Caco-2 (cell line): ENCODE measurements at regions not wholly inside any gene's neighbourhood (a gene's known extent, or its start where the extent isn't known, plus 50 kb on each side); places are given as distances from the start of the nearest gene placed in this dataset.

ENCODE experiments used
- BruUV-seq: library from RNA; stranded (reverse); fragments of 400-500 nt; replicated peaks from 2 replicates; lab custom pipeline; 2021; lab: Mats Ljungman, UMichigan
- CTCF ChIA-PET: fragments of 300-600 bp; sonication (Branson Sonifier 250); formaldehyde crosslinking; loops from one replicate; lab custom pipeline; 2022; ENCODE audit warnings: antibody characterized with exemption; lab: Charles Lee
- POLR2A ChIA-PET: fragments of 300-600 bp; sonication (Branson Sonifier 250); formaldehyde crosslinking; loops from one replicate; lab custom pipeline; 2022; ENCODE audit warnings: antibody characterized with exemption; lab: Charles Lee
- DNase-seq, 2 experiments: peaks; one replicate each; pipeline versions ENCODE4 v3.0.0 to v3.0.0-alpha.2; 2020 to 2022
- H3K27me3 ChIP-seq: replicated peaks from 2 replicates; pipeline ENCODE4 v1.6.0; 2011; ENCODE audit warnings: low read length; ENCODE audit not compliant: control insufficient read depth, insufficient read depth
- H3K36me3 ChIP-seq: 2 replicates; pipeline ENCODE4 v1.5.1; 2011; ENCODE audit warnings: low read length; ENCODE audit not compliant: control insufficient read depth, insufficient read depth
- H3K4me1 ChIP-seq: fragments of 250-450 bp; sonication (Bioruptor Pico); 2 replicates; pipeline ENCODE4 v1.5.1; 2020; ENCODE audit warnings: mild to moderate bottlenecking
- H3K4me3 ChIP-seq: 2 replicates; pipeline ENCODE4 v1.5.1; 2011; ENCODE audit warnings: low read depth, mild to moderate bottlenecking, control low read depth, low read length
- H3K9me3 ChIP-seq: fragments of 250-450 bp; sonication (Bioruptor Pico); 2 replicates; pipeline ENCODE4 v1.5.1; 2020; ENCODE audit warnings: mild to moderate bottlenecking, moderate library complexity
- H3K27ac Mint-ChIP-seq: one replicate; pipeline ENCODE4 v1.8.0; 2022; ENCODE audit warnings: mixed read lengths; ENCODE audit not compliant: unreplicated experiment
- H3K27me3 Mint-ChIP-seq: one replicate; pipeline ENCODE4 v1.8.0; 2022; ENCODE audit warnings: mixed read lengths; ENCODE audit not compliant: insufficient read depth, unreplicated experiment
- H3K36me3 Mint-ChIP-seq: one replicate; pipeline ENCODE4 v1.8.0; 2022; ENCODE audit warnings: mild to moderate bottlenecking, mixed read lengths; ENCODE audit not compliant: insufficient read depth, unreplicated experiment
- H3K4me1 Mint-ChIP-seq: one replicate; pipeline ENCODE4 v1.8.0; 2022; ENCODE audit warnings: low read depth, mixed read lengths; ENCODE audit not compliant: unreplicated experiment
- H3K4me3 Mint-ChIP-seq: one replicate; pipeline ENCODE4 v1.8.0; 2022; ENCODE audit warnings: mild to moderate bottlenecking, moderate library complexity, mixed read lengths; ENCODE audit not compliant: unreplicated experiment
- H3K9me3 Mint-ChIP-seq: one replicate; pipeline ENCODE4 v1.8.0; 2022; ENCODE audit warnings: mixed read lengths; ENCODE audit not compliant: unreplicated experiment
- CTCF ChIP-seq, 2 experiments: fragments of 200-600 bp in 1 of 2; IDR thresholded peaks; 1 replicate in 1 of 2; 2 replicates in 1 of 2; pipeline versions ENCODE4 v1.5.1 to v1.8.0; 2011 to 2022; ENCODE audit warnings: antibody characterized with exemption in 1 of 2, control low read depth in 1 of 2, inconsistent platforms in 1 of 2, low read depth in 1 of 2, low read length in 1 of 2, mild to moderate bottlenecking in 1 of 2, moderate library complexity in 1 of 2; ENCODE audit not compliant: insufficient read depth in 1 of 2, severe bottlenecking in 1 of 2, unreplicated experiment in 1 of 2
- intact Hi-C: fragments of 100-400 bp; cut with micrococcal nuclease; formaldehyde crosslinking; loops from one replicate; pipeline ENCODE4 v1.10.0; 2022; ENCODE audit not compliant: unreplicated experiment

GRCh38 chr22:27663812-27664211 is 137.7 kb downstream of the MN1 start:
- no peaks in the 10 kb centered on the region for H3K36me3 ChIP-seq
- H3K4me3 ChIP-seq = no peak overlapping the region
- DNase-seq = no peak
- Mint-ChIP-seq H3K4me1 (peaks cover 25% of the 10 kb centered on the region), H3K4me3 (no peak overlapping the region), H3K36me3 (peaks cover 5% of the 10 kb centered on the region), H3K27ac (peak overlapping the region; percentile 20), H3K27me3 (no peaks in the 10 kb centered on the region), H3K9me3 (peaks cover 10% of the 10 kb centered on the region)
- intact Hi-C loops = no loop called here
- CTCF ChIA-PET = interaction anchor here (0.5 kb wide), 1 partner anchor 119 kb away, joined by 3 read pairs; no protein-coding TSS in a partner anchor
- H3K27me3 ChIP-seq = no peaks in the 10 kb centered on the region
- H3K9me3 ChIP-seq = peaks cover 3% of the 10 kb centered on the region; the same call in 1 of the 2 replicates
- TF ChIP-seq CTCF (IDR thresholded peaks at IDR 0.05; ENCODE audit: insufficient read depth in 1 of 2, low read depth in 1 of 2, low read length in 1 of 2, severe bottlenecking in 1 of 2, unreplicated experiment in 1 of 2) = no peak
- POLR2A ChIA-PET = no interaction called here
- BruUV-seq = no TSS peak
- H3K4me1 ChIP-seq = peaks cover 27% of the 10 kb centered on the region

- H3K36me3 Mint-ChIP-seq = peaks cover 5% of the 10 kb centered on the region
- TF ChIP-seq CTCF (IDR thresholded peaks at IDR 0.05; ENCODE audit: insufficient read depth in 1 of 2, low read depth in 1 of 2, low read length in 1 of 2, severe bottlenecking in 1 of 2, unreplicated experiment in 1 of 2) = no peak
- H3K27ac Mint-ChIP-seq = peak overlapping the region; percentile 53
- H3K4me1 ChIP-seq = peaks cover 51% of the 10 kb centered on the region
- peaks cover 10% of the 10 kb centered on the region for H3K9me3 Mint-ChIP-seq
- H3K9me3 ChIP-seq = peaks cover 3% of the 10 kb centered on the region; the same call in 1 of the 2 replicates
- H3K4me3 Mint-ChIP-seq = no peak overlapping the region
- intact Hi-C loops = no loop called here
- CTCF ChIA-PET = no interaction called here
- BruUV-seq = no TSS peak
- POLR2A ChIA-PET = no interaction called here
- no peak for DNase-seq
- H3K36me3 ChIP-seq = no peaks in the 10 kb centered on the region
- no peaks in the 10 kb centered on the region for H3K27me3 ChIP-seq
- H3K27me3 Mint-ChIP-seq = no peaks in the 10 kb centered on the region
- no peak overlapping the region for H3K4me3 ChIP-seq
- H3K4me1 Mint-ChIP-seq = peaks cover 46% of the 10 kb centered on the region
These were observed 135.1 kb downstream of the MN1 start for GRCh38 chr22:27666272-27666997.

- H3K27ac Mint-ChIP-seq = peak overlapping the region; percentile 53
- no peaks in the 10 kb centered on the region for H3K27me3 Mint-ChIP-seq
- no peak for DNase-seq
- TF ChIP-seq CTCF (IDR thresholded peaks at IDR 0.05; ENCODE audit: insufficient read depth in 1 of 2, low read depth in 1 of 2, low read length in 1 of 2, severe bottlenecking in 1 of 2, unreplicated experiment in 1 of 2) = no peak
- CTCF ChIA-PET = no interaction called here
- Histone ChIP-seq H3K4me3 (no peak overlapping the region), H3K36me3 (no peaks in the 10 kb centered on the region), H3K27me3 (no peaks in the 10 kb centered on the region), H3K9me3 (peaks cover 3% of the 10 kb centered on the region; the same call in 1 of the 2 replicates), H3K4me1 (peaks cover 53% of the 10 kb centered on the region)
- no peak overlapping the region for H3K4me3 Mint-ChIP-seq
- POLR2A ChIA-PET = no interaction called here
- intact Hi-C loops = no loop called here
- H3K9me3 Mint-ChIP-seq = peaks cover 10% of the 10 kb centered on the region
- peaks cover 5% of the 10 kb centered on the region for H3K36me3 Mint-ChIP-seq
- no TSS peak for BruUV-seq
- H3K4me1 Mint-ChIP-seq = peaks cover 47% of the 10 kb centered on the region
These were observed 134.3 kb downstream of the MN1 start for GRCh38 chr22:27667121-27667843.
